GM10847 (cell line): ENCODE measurements at regions not wholly inside any gene's neighbourhood (a gene's known extent, or its start where the extent isn't known, plus 50 kb on each side); places are given as distances from the start of the nearest gene placed in this dataset.

Source experiments
- POLR2A ChIP-seq: IDR thresholded peaks from 2 replicates; pipeline ENCODE4 v1.6.1; 2011; ENCODE audit not compliant: insufficient read length; ENCODE audit errors: extremely low read depth

- TF ChIP-seq POLR2A: no peak
Measured at GRCh38 chr21:36575306-36575705, 95.4 kb upstream of the CLDN14 start.

GRCh38 chr21:36576441-36576840 lies 96.5 kb upstream of the CLDN14 start:
- no peak for TF ChIP-seq POLR2A

GRCh38 chr21:36579898-36580297 lies 100.0 kb upstream of the CLDN14 start:
- TF ChIP-seq POLR2A: no peak

GRCh38 chr21:36582271-36582670 lies 102.3 kb upstream of the CLDN14 start:
- TF ChIP-seq POLR2A: no peak

GRCh38 chr21:36583591-36583990 lies 103.7 kb upstream of the CLDN14 start:
- no peak for TF ChIP-seq POLR2A

- TF ChIP-seq POLR2A: no peak
Measured at GRCh38 chr21:36584980-36585940, 105.3 kb upstream of the CLDN14 start.

- TF ChIP-seq POLR2A: no peak
Measured at GRCh38 chr21:36587388-36587787, 107.5 kb upstream of the CLDN14 start.

GRCh38 chr21:36589352-36589971 lies 109.5 kb upstream of the SIM2 start:
- TF ChIP-seq POLR2A: no peak

- TF ChIP-seq POLR2A: no peak
Measured at GRCh38 chr21:36591326-36591970, 107.5 kb upstream of the SIM2 start.

GRCh38 chr21:36596174-36596573 lies 102.7 kb upstream of the SIM2 start:
- TF ChIP-seq POLR2A: no peak

- TF ChIP-seq POLR2A: no peak
Measured at GRCh38 chr21:36601362-36601761, 97.6 kb upstream of the SIM2 start.

- TF ChIP-seq POLR2A: no peak
Measured at GRCh38 chr21:36602735-36603134, 96.2 kb upstream of the SIM2 start.

- TF ChIP-seq POLR2A: no peak
Measured at GRCh38 chr21:36603221-36603620, 95.7 kb upstream of the SIM2 start.

- TF ChIP-seq POLR2A: no peak
Measured at GRCh38 chr21:36605426-36605825, 93.5 kb upstream of the SIM2 start.

- TF ChIP-seq POLR2A: no peak
Measured at GRCh38 chr21:36606287-36606982, 92.5 kb upstream of the SIM2 start.
